ENCODE measurements at regions not wholly inside any gene's neighbourhood (a gene's known extent, or its start where the extent isn't known, plus 50 kb on each side); places are given as distances from the start of the nearest gene placed in this dataset.

GRCh38 chr4:65861993-65862392, 191.7 kb upstream of the EPHA5 start (continued):
- no peak for TF ChIP-seq REST (IDR thresholded peaks at IDR 0.05; ENCODE audit: low read depth, low read length)
- no peak for TF ChIP-seq RFX5 (IDR thresholded peaks at IDR 0.05; ENCODE audit: low read length)
- no peak for TF ChIP-seq FOSL2 (IDR thresholded peaks at IDR 0.05; ENCODE audit: borderline replicate concordance, low read depth)
- no peak for TF ChIP-seq CHD2 (IDR thresholded peaks at IDR 0.05; ENCODE audit: low read length, partially characterized antibody)

DNA sequence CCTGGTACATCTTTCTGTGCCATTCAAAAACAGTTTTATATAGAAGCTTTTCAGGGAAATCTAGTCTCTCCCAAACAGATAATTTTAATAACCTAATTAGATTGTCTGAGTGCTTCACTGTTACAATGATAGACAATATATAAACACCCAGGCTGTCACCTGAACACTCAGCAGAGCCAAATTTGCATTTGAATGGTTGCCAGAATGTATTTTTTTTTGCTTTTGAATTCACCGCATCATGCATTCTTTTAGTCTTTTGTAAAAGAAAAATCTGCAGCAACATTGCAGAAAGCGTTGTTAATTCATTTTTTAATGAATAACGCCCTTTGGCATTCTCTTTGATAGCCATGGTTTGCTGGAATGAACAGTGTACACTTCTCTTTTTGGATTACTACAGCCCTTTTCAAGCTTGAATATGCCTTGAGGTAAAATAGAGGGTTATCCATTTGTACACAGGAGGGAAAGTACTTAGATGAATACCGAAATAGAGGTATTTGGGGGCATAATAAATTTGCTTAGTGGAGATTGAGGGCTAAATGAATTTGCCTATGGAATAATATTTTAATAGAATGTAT, 175.0 kb upstream of the EPHA5 start:
- ChIA-PET CTCF (no interaction called here), POLR2A (no interaction called here)
- Histone ChIP-seq H4K20me1 (ENCODE audit: insufficient read depth) (no peaks in the 10 kb centered on the region), H3K27ac (ENCODE audit: low read depth in 2 of 2, low read length in 1 of 2) (no peak overlapping the region), H3K4me2 (no peak overlapping the region), H3K9me2 (no peaks in the 10 kb centered on the region), H3K4me1 (ENCODE audit: control insufficient read depth in 1 of 2, insufficient read depth in 2 of 2, low read depth in 1 of 2, low read length in 1 of 2) (no peaks in the 10 kb centered on the region), H2AFZ (ENCODE audit: low read depth) (no peak overlapping the region), H3K9me3 (no peaks in the 10 kb centered on the region), H3K4me3 (ENCODE audit: low read depth in 2 of 2, low read length in 1 of 2) (no peak overlapping the region), H3K27me3 (ENCODE audit: insufficient read depth) (no peaks in the 10 kb centered on the region), H3F3A (replicated peaks; ENCODE audit: insufficient read depth) (no peaks in the 10 kb centered on the region), H3K9ac (no peak overlapping the region), H3K79me2 (ENCODE audit: insufficient read depth) (no peaks in the 10 kb centered on the region), H3K36me3 (replicated peaks in 1 of 2; ENCODE audit: control insufficient read depth in 1 of 2, insufficient read depth in 2 of 2, low read length in 1 of 2) (no peaks in the 10 kb centered on the region)
- 12% methylated on average over 4 of the region's 4 CpGs for WGBS (ENCODE audit: low lambda C conversion rate)
- TF ChIP-seq JUND (IDR thresholded peaks at IDR 0.05) (no peak), EP300 (IDR thresholded peaks at IDR 0.05; ENCODE audit: borderline replicate concordance in 1 of 2, low read depth in 1 of 2, low read length in 1 of 2) (no peak), YY1 (IDR thresholded peaks at IDR 0.05; ENCODE audit: low read depth) (no peak), SMC3 (IDR thresholded peaks at IDR 0.05; ENCODE audit: low read depth, low read length) (no peak), RXRA (IDR thresholded peaks at IDR 0.05; ENCODE audit: borderline replicate concordance, low read depth) (no peak), EZH2phosphoT487 (IDR thresholded peaks at IDR 0.05; ENCODE audit: borderline replicate concordance, low read depth) (no peak), MAX (IDR thresholded peaks at IDR 0.05; ENCODE audit: low read depth) (no peak), RFX5 (IDR thresholded peaks at IDR 0.05; ENCODE audit: low read length) (no peak), CHD2 (IDR thresholded peaks at IDR 0.05; ENCODE audit: low read length, partially characterized antibody) (no peak), GABPA (IDR thresholded peaks at IDR 0.05; ENCODE audit: low read depth) (no peak)
- TF ChIP-seq, protein P1, sequence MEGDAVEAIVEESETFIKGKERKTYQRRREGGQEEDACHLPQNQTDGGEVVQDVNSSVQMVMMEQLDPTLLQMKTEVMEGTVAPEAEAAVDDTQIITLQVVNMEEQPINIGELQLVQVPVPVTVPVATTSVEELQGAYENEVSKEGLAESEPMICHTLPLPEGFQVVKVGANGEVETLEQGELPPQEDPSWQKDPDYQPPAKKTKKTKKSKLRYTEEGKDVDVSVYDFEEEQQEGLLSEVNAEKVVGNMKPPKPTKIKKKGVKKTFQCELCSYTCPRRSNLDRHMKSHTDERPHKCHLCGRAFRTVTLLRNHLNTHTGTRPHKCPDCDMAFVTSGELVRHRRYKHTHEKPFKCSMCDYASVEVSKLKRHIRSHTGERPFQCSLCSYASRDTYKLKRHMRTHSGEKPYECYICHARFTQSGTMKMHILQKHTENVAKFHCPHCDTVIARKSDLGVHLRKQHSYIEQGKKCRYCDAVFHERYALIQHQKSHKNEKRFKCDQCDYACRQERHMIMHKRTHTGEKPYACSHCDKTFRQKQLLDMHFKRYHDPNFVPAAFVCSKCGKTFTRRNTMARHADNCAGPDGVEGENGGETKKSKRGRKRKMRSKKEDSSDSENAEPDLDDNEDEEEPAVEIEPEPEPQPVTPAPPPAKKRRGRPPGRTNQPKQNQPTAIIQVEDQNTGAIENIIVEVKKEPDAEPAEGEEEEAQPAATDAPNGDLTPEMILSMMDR (IDR thresholded peaks at IDR 0.05): no peak
- no peak for DNase-seq

Measured in SK-N-SH (cell line).